GM12891 (cell line): ENCODE measurements at regions not wholly inside any gene's neighbourhood (a gene's known extent, or its start where the extent isn't known, plus 50 kb on each side); places are given as distances from the start of the nearest gene placed in this dataset.

Source experiments
- DNase-seq: peaks from one replicate; pipeline ENCODE4 v3.0.0; 2011; ENCODE audit warnings: low spot score; ENCODE audit not compliant: insufficient read length
- FAIRE-seq: peaks from 2 replicates; lab custom pipeline; 2011; peaks lifted over from hg19 to GRCh38; lab: Jason Lieb, UNC
- PAX5 ChIP-seq: IDR thresholded peaks from 2 replicates; pipeline ENCODE4 v1.6.1; 2011; ENCODE audit warnings: low read length, moderate library complexity, mild to moderate bottlenecking; ENCODE audit not compliant: insufficient read depth, severe bottlenecking
- POLR2A ChIP-seq: IDR thresholded peaks from 2 replicates; pipeline ENCODE4 v1.6.1; 2011; ENCODE audit warnings: low read depth, low read length, control low read depth
- POLR2AphosphoS5 ChIP-seq: IDR thresholded peaks from 2 replicates; pipeline ENCODE4 v1.6.1; 2011; ENCODE audit warnings: low read depth, low read length, control low read depth
- POU2F2 ChIP-seq: IDR thresholded peaks from 2 replicates; pipeline ENCODE4 v1.6.1; 2011; ENCODE audit warnings: low read depth, mild to moderate bottlenecking, control low read depth, low read length, moderate library complexity
- SPI1 ChIP-seq: IDR thresholded peaks from 2 replicates; pipeline ENCODE4 v1.6.1; 2011; ENCODE audit warnings: low read depth, low read length, control low read depth
- TAF1 ChIP-seq: IDR thresholded peaks from 2 replicates; pipeline ENCODE4 v1.6.1; 2011; ENCODE audit warnings: low read depth, low read length, control low read depth

- TF ChIP-seq POLR2AphosphoS5 (no peak), POLR2A (no peak), TAF1 (no peak)
Observed at GRCh38 chr2:191512874-191513273, 165.1 kb upstream of the NABP1 start.

DNA sequence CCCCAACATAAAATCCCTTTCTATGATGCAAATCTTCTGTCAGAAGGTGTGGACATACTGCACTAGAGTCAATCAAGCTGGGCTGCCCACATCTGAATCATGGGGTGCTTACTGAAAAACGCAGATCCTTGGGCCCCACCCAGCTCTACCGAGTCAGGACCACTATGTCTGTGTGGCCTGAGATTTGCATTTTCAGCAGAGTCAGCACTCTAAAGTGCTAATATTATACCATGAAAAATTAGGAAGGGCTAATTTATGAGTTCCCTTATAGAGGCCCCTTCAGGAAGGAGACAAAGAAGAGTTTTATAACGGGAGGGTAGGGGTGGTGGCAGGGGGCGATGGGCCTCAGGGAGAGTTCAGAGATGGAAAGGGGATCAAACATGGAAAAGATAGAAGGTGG lies 163.3 kb upstream of the NABP1 start:
- FAIRE-seq, result no peak
- no peak for TF ChIP-seq PAX5
- TF ChIP-seq TAF1, result no peak
- TF ChIP-seq SPI1, result no peak
- TF ChIP-seq POU2F2, result no peak
- TF ChIP-seq POLR2A, result no peak
- TF ChIP-seq POLR2AphosphoS5, result no peak

More at GRCh38 chr2:191512874-191513273, 165.1 kb upstream of the NABP1 start:
- DNase-seq (no peak), FAIRE-seq (no peak)

DNA sequence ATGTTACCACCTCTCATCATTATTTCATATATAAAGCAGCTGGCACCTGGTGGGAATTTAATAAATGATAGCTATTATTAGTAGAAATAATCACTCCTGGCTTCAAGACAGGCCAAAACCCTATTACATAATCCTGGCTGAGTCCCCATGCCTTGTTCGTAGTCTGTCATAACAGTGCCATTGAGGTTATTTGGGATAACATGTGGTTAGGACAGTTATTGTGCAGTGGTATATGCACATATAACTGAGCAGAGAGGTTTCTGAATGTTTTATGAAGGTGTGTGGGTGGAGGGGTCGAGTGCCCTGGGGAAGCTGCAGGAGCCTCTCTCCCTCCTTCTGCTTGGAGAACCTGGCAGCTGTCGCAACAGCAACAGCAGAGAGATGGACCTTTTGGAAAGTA lies 162.4 kb upstream of the NABP1 start:
- no peak for FAIRE-seq

More for the DNA sequence above, 163.3 kb upstream of the NABP1 start:
- DNase-seq, result no peak

GRCh38 chr2:191516260-191516659 lies 161.7 kb upstream of the NABP1 start:
- FAIRE-seq, result no peak
- TF ChIP-seq POLR2A, result no peak
- TF ChIP-seq SPI1, result no peak
- TF ChIP-seq POLR2AphosphoS5, result no peak
- no peak for TF ChIP-seq PAX5
- no peak for TF ChIP-seq TAF1
- no peak for TF ChIP-seq POU2F2
- DNase-seq, result no peak

More for the DNA sequence above, 162.4 kb upstream of the NABP1 start:
- DNase-seq, result no peak
- no peak for TF ChIP-seq PAX5

GRCh38 chr2:191521608-191522208 lies 156.2 kb upstream of the NABP1 start:
- TF ChIP-seq POLR2A, result no peak
- no peak for TF ChIP-seq TAF1
- no peak for TF ChIP-seq POLR2AphosphoS5
- no peak for TF ChIP-seq SPI1
- TF ChIP-seq PAX5, result no peak
- TF ChIP-seq POU2F2, result no peak
- DNase-seq (no peak), FAIRE-seq (no peak)

GRCh38 chr2:191522478-191523120 lies 155.3 kb upstream of the NABP1 start:
- DNase-seq (no peak), FAIRE-seq (no peak)
- TF ChIP-seq PAX5 (no peak), SPI1 (no peak), POU2F2 (no peak), POLR2AphosphoS5 (no peak), TAF1 (no peak), POLR2A (no peak)

- DNase-seq (no peak), FAIRE-seq (no peak)
- TF ChIP-seq PAX5 (no peak), POU2F2 (no peak)
Observed at GRCh38 chr2:191526091-191526490, 151.8 kb upstream of the NABP1 start.

DNA sequence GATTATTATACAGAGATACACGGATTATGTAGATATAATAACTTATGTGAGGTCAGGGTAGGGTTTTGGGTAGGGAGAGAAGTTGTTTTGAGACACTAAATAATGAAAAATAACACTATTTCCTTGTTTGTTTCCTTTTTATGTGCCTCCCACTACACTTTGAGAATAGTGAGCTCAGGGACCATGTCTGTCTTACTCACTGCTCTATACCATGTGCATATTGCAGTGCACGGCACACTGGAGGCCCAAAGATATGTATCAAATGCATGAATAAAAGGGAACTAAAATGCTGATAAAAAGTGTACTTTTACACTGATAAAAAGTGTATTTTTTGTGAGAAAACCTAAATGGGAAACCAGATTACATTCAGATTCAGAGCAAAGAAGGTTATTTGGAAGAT lies 151.4 kb upstream of the NABP1 start:
- TF ChIP-seq POLR2AphosphoS5, result no peak
- no peak for TF ChIP-seq SPI1
- TF ChIP-seq TAF1, result no peak
- no peak for TF ChIP-seq POU2F2
- no peak for TF ChIP-seq PAX5
- no peak for TF ChIP-seq POLR2A
- DNase-seq (no peak), FAIRE-seq (no peak)

GRCh38 chr2:191526953-191527556 lies 150.9 kb upstream of the NABP1 start:
- no peak for TF ChIP-seq TAF1
- TF ChIP-seq POLR2AphosphoS5, result no peak
- no peak for TF ChIP-seq POLR2A
- no peak for TF ChIP-seq POU2F2
- no peak for TF ChIP-seq SPI1
- TF ChIP-seq PAX5, result no peak
- no peak for FAIRE-seq
- no peak for DNase-seq

GRCh38 chr2:191530618-191531017 lies 147.3 kb upstream of the NABP1 start:
- FAIRE-seq (no peak), DNase-seq (no peak)
- TF ChIP-seq SPI1, result no peak
- TF ChIP-seq PAX5, result no peak
- TF ChIP-seq POU2F2, result no peak
- TF ChIP-seq POLR2A, result no peak
- no peak for TF ChIP-seq TAF1
- no peak for TF ChIP-seq POLR2AphosphoS5
